HepG2 (cell line): ENCODE measurements at regions not wholly inside any gene's neighbourhood (a gene's known extent, or its start where the extent isn't known, plus 50 kb on each side); places are given as distances from the start of the nearest gene placed in this dataset.

Experiments used
- ATAC-seq: fragments of 200-7000 bp; cut with Tn5 transposase; 3 replicates; pipeline ENCODE4 v1.9.1; 2020; ENCODE audit warnings: mild to moderate bottlenecking, moderate library complexity
- BruUV-seq: library from RNA; stranded (reverse); fragments of 400-500 nt; replicated peaks from 2 replicates; lab custom pipeline; 2021; lab: Mats Ljungman, UMichigan
- CTCF ChIA-PET: fragments of 300-600 bp; formaldehyde crosslinking; extraction: SDS; loops from one replicate; lab custom pipeline; 2021; ENCODE audit warnings: low total read pairs, inconsistent platforms, low intra/inter-chr PET ratio; lab: Yijun Ruan, JAX
- POLR2A ChIA-PET: fragments of 350-600 bp; sonication (Branson Sonifier 250); formaldehyde crosslinking; loops from one replicate; lab custom pipeline; 2020; ENCODE audit warnings: antibody characterized with exemption, inconsistent platforms; lab: Yijun Ruan, JAX
- DNase-seq: peaks from one replicate; pipeline ENCODE4 v3.0.0-alpha.2; 2015; ENCODE audit warnings: low spot score
- FAIRE-seq: peaks from 3 replicates; lab custom pipeline; 2011; peaks lifted over from hg19 to GRCh38; lab: Jason Lieb, UNC
- H2AFZ ChIP-seq: one replicate; pipeline ENCODE4 v1.6.1; 2011; ENCODE audit warnings: low read length, inconsistent platforms
- H3K27ac ChIP-seq: fragments of 300-600 bp; 3 replicates; pipeline ENCODE4 v1.8.0; 2011; ENCODE audit warnings: mixed run types, mild to moderate bottlenecking, mixed read lengths, low read length, inconsistent platforms; ENCODE audit not compliant: insufficient read depth; ENCODE audit errors: extremely low read length
- H3K27me3 ChIP-seq, 2 experiments: fragments of 200-600 bp in 1 of 2; 2 replicates in 1 of 2; 3 replicates in 1 of 2; pipeline versions ENCODE4 v1.6.0 to v1.8.0; 2011; ENCODE audit warnings: low read length in 2 of 2, mild to moderate bottlenecking in 2 of 2, moderate library complexity in 2 of 2, inconsistent platforms in 1 of 2; ENCODE audit not compliant: insufficient read depth in 2 of 2, control insufficient read depth in 1 of 2
- H3K36me3 ChIP-seq, 2 experiments: fragments of 200-600 bp in 1 of 2; replicated peaks in 1 of 2; 2 replicates in 1 of 2; 3 replicates in 1 of 2; pipeline versions ENCODE4 v1.5.1 to v1.8.0; 2011; ENCODE audit warnings: low read length in 2 of 2, inconsistent platforms in 1 of 2; ENCODE audit not compliant: insufficient read depth in 2 of 2, control insufficient read depth in 1 of 2
- H3K4me1 ChIP-seq: 2 replicates; pipeline ENCODE4 v1.5.1; 2012; ENCODE audit warnings: low read length, inconsistent platforms; ENCODE audit not compliant: insufficient read depth
- H3K4me2 ChIP-seq: 2 replicates; pipeline ENCODE4 v1.6.0; 2011; ENCODE audit warnings: low read depth, low read length, inconsistent platforms
- H3K4me3 ChIP-seq, 3 experiments: fragments of 200-600 bp in 1 of 3; sonication (generic), shearing (Covaris generic) in 1 of 3; replicated peaks in 1 of 3; 2 replicates each; pipeline ENCODE4 v1.5.1; 2011 to 2016; ENCODE audit warnings: low read length in 3 of 3, inconsistent platforms in 2 of 3, low read depth in 2 of 3, mild to moderate bottlenecking in 2 of 3, control low read depth in 1 of 3, mixed read lengths in 1 of 3; ENCODE audit not compliant: insufficient read depth in 1 of 3
- H3K79me2 ChIP-seq: one replicate; pipeline ENCODE4 v1.6.1; 2011; ENCODE audit warnings: low read length, inconsistent platforms; ENCODE audit not compliant: insufficient read depth
- H3K9ac ChIP-seq: 2 replicates; pipeline ENCODE4 v1.6.0; 2011; ENCODE audit warnings: mild to moderate bottlenecking, low read depth, low read length, inconsistent platforms; ENCODE audit not compliant: insufficient read depth
- H3K9me3 ChIP-seq: 2 replicates; pipeline ENCODE4 v1.5.1; 2012; ENCODE audit warnings: mild to moderate bottlenecking, low read length
- H4K20me1 ChIP-seq: 2 replicates; pipeline ENCODE4 v1.6.0; 2011; ENCODE audit warnings: inconsistent platforms, mild to moderate bottlenecking, low read length, moderate library complexity; ENCODE audit not compliant: insufficient read depth
- BCL6 ChIP-seq: IDR thresholded peaks from 2 replicates; pipeline ENCODE4 v1.6.1; 2016; ENCODE audit warnings: missing genetic modification reagents, missing compliant biosample characterization
- BHLHE40 ChIP-seq: IDR thresholded peaks from 2 replicates; pipeline ENCODE4 v1.6.1; 2011; ENCODE audit warnings: low read length, improper control_type of control experiment
- CENPT ChIP-seq: sonication (generic); formaldehyde crosslinking; IDR thresholded peaks from 2 replicates; pipeline ENCODE4 v1.8.0; 2022; ENCODE audit warnings: low read depth, mild to moderate bottlenecking, moderate library complexity, missing genetic modification reagents
- ETS1 ChIP-seq: sonication (generic); formaldehyde crosslinking; IDR thresholded peaks from 2 replicates; pipeline ENCODE4 v1.4.0; 2020; ENCODE audit warnings: missing genetic modification reagents
- GPN1 ChIP-seq: sonication (generic); formaldehyde crosslinking; IDR thresholded peaks from 2 replicates; pipeline ENCODE4 v1.5.1; 2020; ENCODE audit warnings: missing genetic modification reagents, borderline replicate concordance
- MTA1 ChIP-seq: sonication (generic); formaldehyde crosslinking; IDR thresholded peaks from 2 replicates; pipeline ENCODE4 v1.4.0; 2020; ENCODE audit warnings: missing genetic modification reagents, mild to moderate bottlenecking, borderline replicate concordance
- MTF2 ChIP-seq: sonication (generic); formaldehyde crosslinking; IDR thresholded peaks from 2 replicates; pipeline ENCODE4 v1.5.0; 2020; ENCODE audit warnings: missing genetic modification reagents, borderline replicate concordance
- MZF1 ChIP-seq: sonication (generic); formaldehyde crosslinking; IDR thresholded peaks from 2 replicates; pipeline ENCODE4 v1.8.1; 2023; ENCODE audit warnings: mild to moderate bottlenecking, missing genetic modification reagents, borderline replicate concordance
- THAP8 ChIP-seq: sonication (generic); formaldehyde crosslinking; IDR thresholded peaks from 2 replicates; pipeline ENCODE4 v1.5.1; 2020; ENCODE audit warnings: missing genetic modification reagents, mild to moderate bottlenecking, borderline replicate concordance
- WIZ ChIP-seq: sonication (generic); formaldehyde crosslinking; IDR thresholded peaks from 2 replicates; pipeline ENCODE4 v1.5.1; 2020; ENCODE audit warnings: mild to moderate bottlenecking, missing genetic modification reagents
- ZFP36 ChIP-seq: fragments of 150-350 bp; IDR thresholded peaks from 2 replicates; pipeline ENCODE4 v1.6.1; 2018; ENCODE audit warnings: borderline replicate concordance, low read length, low read depth; ENCODE audit not compliant: partially characterized antibody
- ZNF224 ChIP-seq: sonication (generic); formaldehyde crosslinking; IDR thresholded peaks from 2 replicates; pipeline ENCODE4 v1.5.0; 2020; ENCODE audit warnings: mild to moderate bottlenecking, missing genetic modification reagents
- ZNF550 ChIP-seq: sonication (generic); formaldehyde crosslinking; IDR thresholded peaks from 2 replicates; pipeline ENCODE4 v1.4.0; 2020; ENCODE audit warnings: mild to moderate bottlenecking, missing genetic modification reagents, borderline replicate concordance
- ZNF576 ChIP-seq: sonication (generic); formaldehyde crosslinking; IDR thresholded peaks from 2 replicates; pipeline ENCODE4 v1.4.0; 2020; ENCODE audit warnings: mild to moderate bottlenecking, missing genetic modification reagents
- ZNF616 ChIP-seq: sonication (generic); formaldehyde crosslinking; IDR thresholded peaks from 2 replicates; pipeline ENCODE4 v1.5.0; 2020; ENCODE audit warnings: low read depth, mild to moderate bottlenecking, missing genetic modification reagents
- ZNF646 ChIP-seq: sonication (generic); formaldehyde crosslinking; IDR thresholded peaks from 2 replicates; pipeline ENCODE4 v1.9.0; 2021; ENCODE audit warnings: mild to moderate bottlenecking, missing genetic modification reagents
- ZNF660 ChIP-seq: sonication (generic); formaldehyde crosslinking; IDR thresholded peaks from 2 replicates; pipeline ENCODE4 v1.5.1; 2020; ENCODE audit warnings: mild to moderate bottlenecking, low read depth, missing genetic modification reagents, borderline replicate concordance
- ZNF678 ChIP-seq: sonication (generic); formaldehyde crosslinking; IDR thresholded peaks from 2 replicates; pipeline ENCODE4 v1.4.0; 2020; ENCODE audit warnings: mild to moderate bottlenecking, missing genetic modification reagents
- WGBS: methylation state at CpG from one replicate; pipeline ENCODE4 v1.1.6; 2017; ENCODE audit warnings: low lambda C conversion rate; 5-methylcytosine and 5-hydroxymethylcytosine counted together
- in situ Hi-C: cut with HindIII; loops from 2 replicates; pipeline ENCODE4 v1.10.0; 2017; ENCODE audit warnings: low pct_unique_long_range_greater_than_20kb; ENCODE audit not compliant: extremely low pct_ligation_motif_present
- intact Hi-C: fragments of 100-400 bp; cut with micrococcal nuclease; formaldehyde crosslinking; loops from one replicate; pipeline ENCODE4 v1.10.0; 2022; ENCODE audit not compliant: unreplicated experiment

GRCh38 chr13:30128095-30128494 lies 179.3 kb downstream of the KATNAL1 start:
- BruUV-seq = no TSS peak
- no peak overlapping the region for H3K4me3 ChIP-seq
- no peak for ATAC-seq
- ChIA-PET CTCF (no interaction called here), POLR2A (no interaction called here)
- no peak for TF ChIP-seq ZNF224 (CRISPR knock-in tag)
- no peak for TF ChIP-seq ZFP36
- TF ChIP-seq ZNF678 (CRISPR knock-in tag) = no peak
- TF ChIP-seq WIZ (CRISPR knock-in tag) = no peak
- TF ChIP-seq ZNF616 = no peak
- no peak for TF ChIP-seq MTA1 (CRISPR knock-in tag)
- no peak for TF ChIP-seq CENPT (CRISPR knock-in tag)
- TF ChIP-seq ZNF576 = no peak
- no peak for TF ChIP-seq THAP8 (CRISPR knock-in tag)
- TF ChIP-seq ZNF660 = no peak
- TF ChIP-seq ZNF646 (CRISPR knock-in tag) = no peak
- no peak for TF ChIP-seq GPN1 (CRISPR knock-in tag)
- no peak for TF ChIP-seq BCL6 (CRISPR knock-in tag)
- TF ChIP-seq ETS1 = no peak
- TF ChIP-seq MZF1 (CRISPR knock-in tag) = no peak
- TF ChIP-seq ZNF550 (CRISPR knock-in tag) = no peak
- no peak for TF ChIP-seq MTF2
- TF ChIP-seq BHLHE40 = no peak
- H3K9ac ChIP-seq = no peak overlapping the region
- H4K20me1 ChIP-seq = no peaks in the 10 kb centered on the region
- H3K4me1 ChIP-seq = no peaks in the 10 kb centered on the region; the same call in 1 of the 2 replicates
- no peaks in the 10 kb centered on the region for H3K36me3 ChIP-seq
- H3K79me2 ChIP-seq = no peaks in the 10 kb centered on the region
- 2% methylated on average over 1 of the region's 1 CpG for WGBS
- H3K27me3 ChIP-seq = no peaks in the 10 kb centered on the region; a peak in 1 of 5 replicates
- in situ Hi-C loops = no loop called here
- H3K4me2 ChIP-seq = no peak overlapping the region
- no peak overlapping the region for H3K27ac ChIP-seq
- no peak for FAIRE-seq
- intact Hi-C loops = no loop called here
- H3K9me3 ChIP-seq = no peaks in the 10 kb centered on the region
- no peak for DNase-seq
- H2AFZ ChIP-seq = no peak overlapping the region
